ENCODE measurements at regions not wholly inside any gene's neighbourhood (a gene's known extent, or its start where the extent isn't known, plus 50 kb on each side); places are given as distances from the start of the nearest gene placed in this dataset.
"Not testable (repeated sequence)": the region's sequence is repeated elsewhere in the genome, so short reads cannot be mapped to it uniquely, and the experiment has no call there.

DNA sequence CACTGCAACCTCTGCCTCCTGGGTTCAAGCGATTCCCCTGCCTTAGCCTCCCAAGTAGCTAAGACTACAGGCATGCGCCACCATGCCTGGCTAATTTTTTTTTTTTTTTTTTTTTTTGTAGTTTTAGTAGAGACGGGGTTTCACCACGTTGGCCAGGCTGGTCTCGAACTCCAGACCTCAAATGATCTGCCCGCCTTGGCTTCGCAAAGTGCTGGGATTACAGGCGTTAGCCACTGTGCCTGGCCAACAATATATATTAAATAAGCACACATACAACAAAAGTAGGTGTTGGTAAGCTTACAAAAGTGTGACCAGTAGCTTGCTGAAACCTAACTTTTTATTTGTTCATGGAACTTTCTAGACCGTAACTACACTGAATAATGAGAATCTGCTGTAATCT, 117.1 kb upstream of the SERF1B start:
- not testable (repeated sequence) for ATAC-seq, DNase-seq

DNA sequence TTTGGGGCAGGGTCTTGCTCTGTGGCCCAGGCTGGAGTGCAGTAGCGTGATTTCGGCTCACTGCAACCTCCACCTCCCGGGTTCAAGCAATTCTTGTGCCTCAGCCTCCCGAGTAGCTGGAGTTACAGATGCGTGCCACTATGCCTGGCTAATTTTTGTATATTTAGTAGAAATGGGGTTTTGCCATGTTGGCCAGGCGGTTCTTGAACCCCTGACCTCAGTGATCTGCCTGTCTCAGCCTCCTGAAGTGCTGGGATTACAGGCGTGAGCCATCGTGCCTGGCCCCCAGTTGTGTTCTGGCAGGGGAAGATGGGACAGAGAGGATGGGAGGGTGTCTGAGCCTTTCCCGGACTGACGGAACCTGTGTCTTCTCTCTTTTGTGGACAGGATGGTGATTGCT, 111.3 kb upstream of the SERF1B start:
- not testable (repeated sequence) for ATAC-seq
- peak; percentile 0 for DNase-seq
